A549 (cell line): ENCODE measurements at regions not wholly inside any gene's neighbourhood (a gene's known extent, or its start where the extent isn't known, plus 50 kb on each side); places are given as distances from the start of the nearest gene placed in this dataset.

Experiments
- CTCF ChIP-seq: fragments of >200 bp; sonication (Bioruptor Twin); formaldehyde crosslinking; IDR thresholded peaks from 3 replicates; pipeline ENCODE4 v1.5.1; 2016
- HMGXB4 ChIP-seq: fragments of 250-450 bp; sonication (Bioruptor Pico); IDR thresholded peaks from 2 replicates; pipeline ENCODE4 v1.5.0; 2021; ENCODE audit warnings: mild to moderate bottlenecking, moderate library complexity, borderline replicate concordance
- HOXB13 ChIP-seq: fragments of 250-450 bp; sonication (Bioruptor Pico); IDR thresholded peaks from 2 replicates; pipeline ENCODE4 v1.5.0; 2020; ENCODE audit warnings: low read depth, mild to moderate bottlenecking, moderate library complexity
- KDM5A ChIP-seq: fragments of 200-600 bp; sonication (generic); IDR thresholded peaks from 2 replicates; pipeline ENCODE4 v1.6.1; 2016; ENCODE audit warnings: antibody characterized with exemption, mild to moderate bottlenecking
- MAX ChIP-seq: IDR thresholded peaks from 2 replicates; pipeline ENCODE4 v1.6.1; 2012
- POLR2A ChIP-seq: IDR thresholded peaks from 2 replicates; pipeline ENCODE4 v1.6.1; 2012; ENCODE audit warnings: mild to moderate bottlenecking, low read length
- RAD21 ChIP-seq, 2 experiments: fragments of >200 bp in 1 of 2; sonication (Bioruptor Twin) in 1 of 2; formaldehyde crosslinking in 1 of 2; IDR thresholded peaks in 1 of 2; conservative IDR thresholded peaks in 1 of 2; 2 replicates in 1 of 2; 3 replicates in 1 of 2; pipeline ENCODE4 v1.6.1; 2012 to 2018; ENCODE audit warnings: inconsistent platforms in 1 of 2
- RCOR1 ChIP-seq: fragments of 150-350 bp; IDR thresholded peaks from 2 replicates; pipeline ENCODE4 v1.6.1; 2014; ENCODE audit warnings: antibody characterized with exemption, low read length, low read depth
- REST ChIP-seq: fragments of 200-600 bp; sonication (generic); IDR thresholded peaks from 2 replicates; pipeline ENCODE4 v1.6.1; 2016; ENCODE audit warnings: antibody characterized with exemption, mild to moderate bottlenecking, moderate library complexity

GRCh38 chr9:26078706-26079105 lies 400.5 kb upstream of the TUSC1 start:
- TF ChIP-seq REST (no peak), POLR2A (no peak), CTCF (no peak), RCOR1 (no peak), HMGXB4 (CRISPR knock-in tag) (no peak), MAX (no peak), HOXB13 (no peak), KDM5A (no peak), RAD21 (conservative IDR thresholded peaks at IDR 0.05 in 1 of 2, IDR thresholded peaks at IDR 0.05 in 1 of 2) (no peak)
